DMS114 treated with DMSO at 0.1 percent for 48 hours (cell line): ENCODE measurements at regions not wholly inside any gene's neighbourhood (a gene's known extent, or its start where the extent isn't known, plus 50 kb on each side); places are given as distances from the start of the nearest gene placed in this dataset.

Experiments used
- DNase-seq: peaks from one replicate; lab custom pipeline; 2025; ENCODE audit not compliant: unreplicated experiment; lab: John Stamatoyannopoulos, UW

- DNase-seq = peak; percentile 66
Observed at GRCh38 chr5:93886917-93887361, 145.5 kb upstream of the POU5F2 start.

GRCh38 chr5:93886098-93886806 is 144.9 kb upstream of the POU5F2 start:
- DNase-seq = peak; percentile 63

- DNase-seq = no peak
Observed at GRCh38 chr5:93884254-93884653, 142.9 kb upstream of the POU5F2 start.

- DNase-seq = no peak
Observed at GRCh38 chr5:93883459-93883858, 142.1 kb upstream of the POU5F2 start.

- DNase-seq = no peak
Observed at GRCh38 chr5:93875693-93876092, 134.3 kb upstream of the POU5F2 start.

GRCh38 chr5:93874491-93874890 is 133.1 kb upstream of the POU5F2 start:
- DNase-seq = no peak

GRCh38 chr5:93874080-93874479 is 132.7 kb upstream of the POU5F2 start:
- no peak for DNase-seq

- no peak for DNase-seq
Observed at GRCh38 chr5:93873211-93873736, 131.9 kb upstream of the POU5F2 start.

- DNase-seq = no peak
Observed at GRCh38 chr5:93870649-93871048, 129.2 kb upstream of the POU5F2 start.

- DNase-seq = no peak
Observed at GRCh38 chr5:93868851-93869250, 127.5 kb upstream of the POU5F2 start.

- no peak for DNase-seq
Observed at GRCh38 chr5:93850311-93850710, 108.9 kb upstream of the POU5F2 start.

GRCh38 chr5:93845376-93845775 is 104.0 kb upstream of the POU5F2 start:
- no peak for DNase-seq

- DNase-seq = no peak
Observed at GRCh38 chr5:93831449-93831848, 90.0 kb upstream of the POU5F2 start.

- no peak for DNase-seq
Observed at GRCh38 chr5:93830893-93831292, 89.5 kb upstream of the POU5F2 start.

- no peak for DNase-seq
Observed at GRCh38 chr5:93829346-93829745, 87.9 kb upstream of the POU5F2 start.

GRCh38 chr5:93821891-93822415 is 80.6 kb upstream of the POU5F2 start:
- DNase-seq = no peak

GRCh38 chr5:93819668-93820067 is 78.3 kb upstream of the POU5F2 start:
- DNase-seq = no peak

- no peak for DNase-seq
Observed at GRCh38 chr5:93810780-93811179, 69.4 kb upstream of the POU5F2 start.

- no peak for DNase-seq
Observed at GRCh38 chr5:93809430-93809829, 68.0 kb upstream of the POU5F2 start.

GRCh38 chr5:93807846-93808245 is 66.4 kb upstream of the POU5F2 start:
- DNase-seq = no peak

GRCh38 chr5:93805616-93806379 is 64.4 kb upstream of the POU5F2 start:
- DNase-seq = peak; percentile 82
